ENCODE measurements at regions not wholly inside any gene's neighbourhood (a gene's known extent, or its start where the extent isn't known, plus 50 kb on each side); places are given as distances from the start of the nearest gene placed in this dataset.

GRCh38 chr11:127806501-127806900, 780.9 kb downstream of the ETS1 start:
- WGBS, 2 donors: 67 to 72% methylated on average over 1 of the region's 1 CpG
- Histone ChIP-seq H3K36me3 (ENCODE audit: control insufficient read depth in 1 of 2, insufficient read depth in 2 of 2, low read length in 1 of 2) (no peaks in the 10 kb centered on the region), H3K27me3 (ENCODE audit: control insufficient read depth in 1 of 2, insufficient read depth in 2 of 2, low read length in 1 of 2) (no peaks in the 10 kb centered on the region), H3K4me1 (ENCODE audit: control insufficient read depth in 1 of 2, insufficient read depth in 2 of 2, low read length in 2 of 2) (peaks cover 0 to 2% of the 10 kb centered on the region in 2 donors), H3K4me3 (ENCODE audit: low read length in 2 of 2) (no peak overlapping the region), H3K27ac (ENCODE audit: low read depth in 1 of 2, low read length in 2 of 2) (no peak overlapping the region), H3K9me3 (ENCODE audit: control insufficient read depth, low read length) (no peaks in the 10 kb centered on the region)
- ATAC-seq (ENCODE audit: low FRiP score) (no peak), DNase-seq (no peak)
- intact Hi-C loops (cut with DNase I): no loop called here

- Histone ChIP-seq H3K4me1 (ENCODE audit: control insufficient read depth in 1 of 2, insufficient read depth in 2 of 2, low read length in 2 of 2) (peaks cover 0 to 2% of the 10 kb centered on the region in 2 donors), H3K36me3 (ENCODE audit: control insufficient read depth in 1 of 2, insufficient read depth in 2 of 2, low read length in 1 of 2) (no peaks in the 10 kb centered on the region), H3K4me3 (ENCODE audit: low read length in 2 of 2) (no peak overlapping the region), H3K9me3 (ENCODE audit: control insufficient read depth, low read length) (no peaks in the 10 kb centered on the region), H3K27me3 (ENCODE audit: control insufficient read depth in 1 of 2, insufficient read depth in 2 of 2, low read length in 1 of 2) (no peaks in the 10 kb centered on the region), H3K27ac (ENCODE audit: low read depth in 1 of 2, low read length in 2 of 2) (no peak overlapping the region)
- DNase-seq (no peak), ATAC-seq (ENCODE audit: low FRiP score) (no peak)
- intact Hi-C loops (cut with DNase I): no loop called here
- WGBS, 2 donors: 36 to 62% methylated on average over 1 of the region's 1 CpG
Measured at GRCh38 chr11:127805771-127806170, 781.6 kb downstream of the ETS1 start.

- no peak overlapping the region for H3K27ac ChIP-seq (ENCODE audit: low read depth in 1 of 2, low read length in 2 of 2)
- intact Hi-C loops (cut with DNase I): no loop called here
- H3K36me3 ChIP-seq (ENCODE audit: control insufficient read depth in 1 of 2, insufficient read depth in 2 of 2, low read length in 1 of 2): no peaks in the 10 kb centered on the region
- ATAC-seq (ENCODE audit: low FRiP score) (no peak), DNase-seq (no peak)
- WGBS, 2 donors: 66 to 81% methylated on average over 2 of the region's 2 CpGs
- H3K9me3 ChIP-seq (ENCODE audit: control insufficient read depth, low read length): no peaks in the 10 kb centered on the region
- peaks cover 0 to 2% of the 10 kb centered on the region in 2 donors for H3K4me1 ChIP-seq (ENCODE audit: control insufficient read depth in 1 of 2, insufficient read depth in 2 of 2, low read length in 2 of 2)
- no peaks in the 10 kb centered on the region for H3K27me3 ChIP-seq (ENCODE audit: control insufficient read depth in 1 of 2, insufficient read depth in 2 of 2, low read length in 1 of 2)
- H3K4me3 ChIP-seq (ENCODE audit: low read length in 2 of 2): no peak overlapping the region
Measured at GRCh38 chr11:127804747-127805400, 782.5 kb downstream of the ETS1 start.

- Histone ChIP-seq H3K4me3 (ENCODE audit: low read length in 2 of 2) (no peak overlapping the region), H3K27ac (ENCODE audit: low read depth in 1 of 2, low read length in 2 of 2) (no peak overlapping the region), H3K36me3 (ENCODE audit: control insufficient read depth in 1 of 2, insufficient read depth in 2 of 2, low read length in 1 of 2) (no peaks in the 10 kb centered on the region), H3K4me1 (ENCODE audit: control insufficient read depth in 1 of 2, insufficient read depth in 2 of 2, low read length in 2 of 2) (no peaks in the 10 kb centered on the region), H3K9me3 (ENCODE audit: control insufficient read depth, low read length) (no peaks in the 10 kb centered on the region), H3K27me3 (ENCODE audit: control insufficient read depth in 1 of 2, insufficient read depth in 2 of 2, low read length in 1 of 2) (no peaks in the 10 kb centered on the region)
- intact Hi-C loops (cut with DNase I): no loop called here
- no peak for DNase-seq
- no peak for ATAC-seq (ENCODE audit: low FRiP score)
Measured at GRCh38 chr11:127803755-127804154, 783.6 kb downstream of the ETS1 start.

- Histone ChIP-seq H3K4me1 (ENCODE audit: control insufficient read depth in 1 of 2, insufficient read depth in 2 of 2, low read length in 2 of 2) (no peaks in the 10 kb centered on the region), H3K4me3 (ENCODE audit: low read length in 2 of 2) (no peak overlapping the region), H3K27me3 (ENCODE audit: control insufficient read depth in 1 of 2, insufficient read depth in 2 of 2, low read length in 1 of 2) (no peaks in the 10 kb centered on the region), H3K9me3 (ENCODE audit: control insufficient read depth, low read length) (peaks cover 1% of the 10 kb centered on the region), H3K27ac (ENCODE audit: low read depth in 1 of 2, low read length in 2 of 2) (no peak overlapping the region), H3K36me3 (ENCODE audit: control insufficient read depth in 1 of 2, insufficient read depth in 2 of 2, low read length in 1 of 2) (no peaks in the 10 kb centered on the region)
- 76 to 86% methylated on average over 6 of the region's 6 CpGs for WGBS, 2 donors
- no peak for ATAC-seq (ENCODE audit: low FRiP score)
- no peak for DNase-seq
- intact Hi-C loops (cut with DNase I): no loop called here
Measured at GRCh38 chr11:127800989-127801688, 786.2 kb downstream of the ETS1 start.

- H3K36me3 ChIP-seq (ENCODE audit: control insufficient read depth in 1 of 2, insufficient read depth in 2 of 2, low read length in 1 of 2): no peaks in the 10 kb centered on the region
- no peak overlapping the region for H3K4me3 ChIP-seq (ENCODE audit: low read length in 2 of 2)
- H3K27me3 ChIP-seq (ENCODE audit: control insufficient read depth in 1 of 2, insufficient read depth in 2 of 2, low read length in 1 of 2): no peaks in the 10 kb centered on the region
- intact Hi-C loops (cut with DNase I): no loop called here
- H3K9me3 ChIP-seq (ENCODE audit: control insufficient read depth, low read length): peaks cover 1% of the 10 kb centered on the region
- DNase-seq (no peak), ATAC-seq (ENCODE audit: low FRiP score) (no peak)
- H3K4me1 ChIP-seq (ENCODE audit: control insufficient read depth in 1 of 2, insufficient read depth in 2 of 2, low read length in 2 of 2): no peaks in the 10 kb centered on the region
- no peak overlapping the region for H3K27ac ChIP-seq (ENCODE audit: low read depth in 1 of 2, low read length in 2 of 2)
Measured at GRCh38 chr11:127795326-127795725, 792.0 kb downstream of the ETS1 start.

GRCh38 chr11:127791844-127792243, 791.3 kb upstream of the KIRREL3 start:
- no peak for DNase-seq
- Histone ChIP-seq H3K4me1 (ENCODE audit: control insufficient read depth in 1 of 2, insufficient read depth in 2 of 2, low read length in 2 of 2) (no peaks in the 10 kb centered on the region), H3K9me3 (ENCODE audit: control insufficient read depth, low read length) (no peaks in the 10 kb centered on the region), H3K4me3 (ENCODE audit: low read length in 2 of 2) (no peak overlapping the region), H3K27ac (ENCODE audit: low read depth in 1 of 2, low read length in 2 of 2) (no peak overlapping the region), H3K36me3 (ENCODE audit: control insufficient read depth in 1 of 2, insufficient read depth in 2 of 2, low read length in 1 of 2) (no peaks in the 10 kb centered on the region), H3K27me3 (ENCODE audit: control insufficient read depth in 1 of 2, insufficient read depth in 2 of 2, low read length in 1 of 2) (no peaks in the 10 kb centered on the region)
- intact Hi-C loops (cut with DNase I): no loop called here
- 79 to 82% methylated on average over 7 of the region's 7 CpGs for WGBS, 2 donors
- no peak for ATAC-seq (ENCODE audit: low FRiP score)

GRCh38 chr11:127790592-127790991, 790.0 kb upstream of the KIRREL3 start:
- Histone ChIP-seq H3K9me3 (ENCODE audit: control insufficient read depth, low read length) (no peaks in the 10 kb centered on the region), H3K36me3 (ENCODE audit: control insufficient read depth in 1 of 2, insufficient read depth in 2 of 2, low read length in 1 of 2) (no peaks in the 10 kb centered on the region), H3K27me3 (ENCODE audit: control insufficient read depth in 1 of 2, insufficient read depth in 2 of 2, low read length in 1 of 2) (no peaks in the 10 kb centered on the region), H3K27ac (ENCODE audit: low read depth in 1 of 2, low read length in 2 of 2) (no peak overlapping the region), H3K4me1 (ENCODE audit: control insufficient read depth in 1 of 2, insufficient read depth in 2 of 2, low read length in 2 of 2) (no peaks in the 10 kb centered on the region), H3K4me3 (ENCODE audit: low read length in 2 of 2) (no peak overlapping the region)
- 33 to 39% methylated on average over 4 of the region's 4 CpGs for WGBS, 2 donors
- intact Hi-C loops (cut with DNase I): no loop called here
- ATAC-seq (ENCODE audit: low FRiP score) (no peak), DNase-seq (no peak)

GRCh38 chr11:127789927-127790326, 789.4 kb upstream of the KIRREL3 start:
- Histone ChIP-seq H3K9me3 (ENCODE audit: control insufficient read depth, low read length) (no peaks in the 10 kb centered on the region), H3K4me1 (ENCODE audit: control insufficient read depth in 1 of 2, insufficient read depth in 2 of 2, low read length in 2 of 2) (no peaks in the 10 kb centered on the region), H3K36me3 (ENCODE audit: control insufficient read depth in 1 of 2, insufficient read depth in 2 of 2, low read length in 1 of 2) (no peaks in the 10 kb centered on the region), H3K4me3 (ENCODE audit: low read length in 2 of 2) (no peak overlapping the region), H3K27me3 (ENCODE audit: control insufficient read depth in 1 of 2, insufficient read depth in 2 of 2, low read length in 1 of 2) (no peaks in the 10 kb centered on the region), H3K27ac (ENCODE audit: low read depth in 1 of 2, low read length in 2 of 2) (no peak overlapping the region)
- intact Hi-C loops (cut with DNase I): no loop called here
- DNase-seq (no peak), ATAC-seq (ENCODE audit: low FRiP score) (no peak)
- WGBS, 2 donors: 54 to 60% methylated on average over 7 of the region's 7 CpGs
